Cardiac fibroblast (primary cell): ENCODE measurements at regions not wholly inside any gene's neighbourhood (a gene's known extent, or its start where the extent isn't known, plus 50 kb on each side); places are given as distances from the start of the nearest gene placed in this dataset.

Source experiments
- DNase-seq, 2 donors: peaks; one replicate each; pipeline versions ENCODE4 v3.0.0 to v3.0.0-alpha.2; 2010; ENCODE audit warnings: low read depth in 2 of 2
- H3K4me3 ChIP-seq, 2 donors: replicated peaks in 1 of 2; 1 replicate in 1 of 2; 2 replicates in 1 of 2; pipeline ENCODE4 v1.5.1; 2011; ENCODE audit warnings: low read depth in 2 of 2, low read length in 2 of 2, mild to moderate bottlenecking in 2 of 2, moderate library complexity in 1 of 2
- TF ChIP-seq, protein P1 (sequence below): IDR thresholded peaks from one replicate; pipeline ENCODE4 v1.5.1; 2011; ENCODE audit warnings: low read depth, mild to moderate bottlenecking, low read length, inconsistent platforms

DNA sequence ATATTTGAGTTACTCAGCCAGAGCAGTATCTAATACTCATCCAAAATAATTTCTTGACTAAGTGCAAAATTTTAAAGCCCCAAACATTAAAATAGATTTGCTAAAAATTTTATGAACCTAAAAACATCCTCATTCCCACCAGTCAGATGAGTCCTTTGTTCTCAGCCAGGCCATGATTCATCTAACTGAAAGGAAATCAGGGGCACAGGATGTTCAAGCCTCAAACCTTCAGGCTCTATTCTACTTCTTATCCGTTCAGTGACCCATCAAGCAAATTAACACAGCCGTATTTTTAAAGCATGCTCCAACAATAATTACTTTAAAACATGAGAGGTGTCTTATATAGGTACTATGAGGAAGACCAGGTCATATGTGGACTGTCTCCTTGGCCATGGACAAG lies 176.5 kb upstream of the MON1B start:
- peak in 1 of 2 donors; percentile 4 for DNase-seq

DNA sequence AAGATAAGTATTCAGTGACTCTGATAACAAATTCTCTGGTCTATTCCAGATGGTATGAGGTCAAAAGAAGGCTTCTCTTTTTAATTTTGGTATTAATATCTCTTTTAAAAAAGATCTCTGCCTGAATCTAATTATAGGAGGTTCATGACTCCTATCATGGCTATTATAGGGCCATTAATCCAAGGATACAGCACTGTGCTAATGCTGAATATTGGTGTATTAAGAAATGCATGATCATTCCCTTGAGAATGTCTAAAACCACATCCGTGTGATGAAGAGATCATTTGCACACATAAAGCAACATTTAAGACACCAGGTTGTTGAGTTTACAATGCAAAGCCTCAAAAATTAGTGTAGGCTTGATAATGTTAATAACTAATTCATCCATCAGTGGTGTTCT lies 160.4 kb upstream of the MON1B start:
- no peak for DNase-seq
- TF ChIP-seq, protein P1, sequence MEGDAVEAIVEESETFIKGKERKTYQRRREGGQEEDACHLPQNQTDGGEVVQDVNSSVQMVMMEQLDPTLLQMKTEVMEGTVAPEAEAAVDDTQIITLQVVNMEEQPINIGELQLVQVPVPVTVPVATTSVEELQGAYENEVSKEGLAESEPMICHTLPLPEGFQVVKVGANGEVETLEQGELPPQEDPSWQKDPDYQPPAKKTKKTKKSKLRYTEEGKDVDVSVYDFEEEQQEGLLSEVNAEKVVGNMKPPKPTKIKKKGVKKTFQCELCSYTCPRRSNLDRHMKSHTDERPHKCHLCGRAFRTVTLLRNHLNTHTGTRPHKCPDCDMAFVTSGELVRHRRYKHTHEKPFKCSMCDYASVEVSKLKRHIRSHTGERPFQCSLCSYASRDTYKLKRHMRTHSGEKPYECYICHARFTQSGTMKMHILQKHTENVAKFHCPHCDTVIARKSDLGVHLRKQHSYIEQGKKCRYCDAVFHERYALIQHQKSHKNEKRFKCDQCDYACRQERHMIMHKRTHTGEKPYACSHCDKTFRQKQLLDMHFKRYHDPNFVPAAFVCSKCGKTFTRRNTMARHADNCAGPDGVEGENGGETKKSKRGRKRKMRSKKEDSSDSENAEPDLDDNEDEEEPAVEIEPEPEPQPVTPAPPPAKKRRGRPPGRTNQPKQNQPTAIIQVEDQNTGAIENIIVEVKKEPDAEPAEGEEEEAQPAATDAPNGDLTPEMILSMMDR, result no peak
- no peak overlapping the region for H3K4me3 ChIP-seq

More for the DNA sequence above, 176.5 kb upstream of the MON1B start:
- TF ChIP-seq, protein P1, result no peak
- H3K4me3 ChIP-seq, result no peak overlapping the region

DNA sequence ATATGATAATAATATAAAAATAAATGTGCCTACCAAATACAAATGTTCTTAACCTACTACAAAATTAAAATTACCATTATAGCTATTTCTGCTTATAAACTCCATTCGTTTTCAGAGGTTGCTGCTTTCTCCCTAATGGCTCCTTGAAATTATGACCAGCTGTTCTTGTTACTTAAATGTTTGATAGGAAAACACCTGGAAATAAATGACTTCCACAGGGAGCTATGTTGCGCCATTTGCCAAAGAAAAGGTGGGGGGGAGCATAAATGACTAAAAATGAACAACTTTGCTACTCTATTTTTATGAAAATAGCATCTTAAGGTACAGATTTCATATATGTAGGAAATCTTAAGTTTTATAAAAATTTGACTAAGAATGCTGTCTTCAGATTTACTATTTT lies 157.5 kb upstream of the MON1B start:
- no peak for DNase-seq
- H3K4me3 ChIP-seq, result no peak overlapping the region
- TF ChIP-seq, protein P1, result no peak

DNA sequence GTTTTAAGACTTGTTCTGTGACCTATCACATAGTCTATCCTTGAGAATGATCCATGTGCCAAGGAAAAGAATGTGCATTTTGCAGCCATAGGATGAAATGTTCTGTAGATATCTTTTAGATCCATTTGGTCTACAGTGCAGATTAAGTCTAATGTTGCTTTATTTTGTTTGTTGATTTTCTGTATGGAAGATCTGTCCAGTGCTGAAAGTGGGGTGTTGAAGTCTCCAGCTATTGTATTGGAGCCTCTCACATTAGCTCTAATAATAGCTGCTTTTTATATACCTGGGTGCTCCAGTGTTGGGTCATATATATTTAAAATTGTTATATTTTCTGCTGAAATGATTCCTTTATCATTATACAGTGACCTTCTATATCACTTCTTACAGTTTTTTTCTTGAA lies 155.6 kb upstream of the MON1B start:
- DNase-seq, result no peak
- H3K4me3 ChIP-seq, result no peak overlapping the region
- TF ChIP-seq, protein P1, result no peak

DNA sequence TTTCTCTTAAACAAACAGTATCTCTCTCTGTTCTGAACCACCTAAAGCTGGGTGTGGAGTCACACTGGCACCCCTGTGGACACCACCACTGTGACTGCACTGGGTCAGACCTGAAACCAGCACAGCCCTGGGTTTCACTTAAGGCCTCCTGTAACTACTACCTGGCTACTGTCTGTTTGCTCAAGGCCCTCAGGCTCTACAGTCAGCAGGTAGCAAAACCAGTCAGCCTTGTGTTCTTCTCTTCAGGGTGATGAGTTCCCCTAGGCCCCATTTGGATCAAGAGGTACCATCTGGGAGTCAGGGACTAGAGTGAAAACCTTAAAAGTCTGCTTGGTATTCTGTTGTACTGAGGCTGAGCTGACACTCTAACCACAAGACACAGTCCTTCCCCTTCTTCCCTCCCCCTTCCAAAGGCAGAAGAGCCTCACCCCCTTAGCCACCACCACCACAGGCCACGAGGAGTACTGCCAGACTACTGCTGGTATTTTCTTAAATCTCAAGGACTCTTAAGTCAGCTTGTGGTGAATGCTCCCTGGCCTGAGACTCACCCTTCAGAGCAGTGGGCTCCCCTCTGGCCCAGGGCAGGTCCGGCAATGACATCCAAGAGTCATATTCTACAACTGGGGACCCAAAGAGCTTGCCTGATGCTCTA lies 153.2 kb upstream of the MON1B start:
- TF ChIP-seq, protein P1, result no peak
- H3K4me3 ChIP-seq, result no peak overlapping the region
- no peak for DNase-seq

DNA sequence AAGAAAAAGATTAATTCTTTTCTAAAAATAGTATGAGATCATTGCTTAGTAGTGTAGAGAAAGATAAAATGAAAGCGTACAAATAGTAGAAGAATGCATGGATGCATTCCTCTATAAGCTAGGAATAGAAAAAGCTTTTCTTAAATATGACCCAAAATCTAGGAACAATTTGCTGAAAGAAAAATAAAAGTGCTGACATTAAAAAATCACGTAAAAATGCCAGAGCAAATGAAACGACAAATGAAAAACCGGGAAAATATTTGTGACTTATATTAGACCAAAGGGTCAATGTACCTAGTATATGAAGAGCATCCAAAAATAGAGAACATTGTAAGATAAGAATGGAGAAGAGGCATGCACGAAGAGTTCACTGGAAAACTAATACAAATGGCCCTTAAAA lies 149.5 kb upstream of the MON1B start:
- TF ChIP-seq, protein P1, result no peak
- H3K4me3 ChIP-seq, result no peak overlapping the region
- no peak for DNase-seq

DNA sequence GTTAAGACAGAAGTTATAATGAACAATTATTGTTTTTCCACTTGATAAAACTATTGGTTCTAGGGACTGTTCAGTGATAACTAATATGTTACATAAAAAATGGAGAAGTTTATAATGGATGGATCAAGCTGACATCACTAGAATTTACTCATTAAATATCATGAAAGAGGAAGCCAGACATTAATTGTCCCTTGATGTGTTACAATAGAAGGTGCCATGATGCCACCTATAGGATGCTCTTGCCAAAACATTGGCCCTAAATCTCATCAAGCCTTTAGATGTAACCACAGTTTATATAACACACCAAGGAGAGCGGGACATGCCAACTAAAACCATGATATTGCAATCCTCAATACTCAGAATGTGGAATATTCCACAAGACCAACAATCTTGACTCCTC lies 147.9 kb upstream of the MON1B start:
- no peak overlapping the region for H3K4me3 ChIP-seq
- TF ChIP-seq, protein P1, result peak; percentile 36
- DNase-seq, result peak; percentile 46 to 47
